GM23338 (cell line): ENCODE measurements at regions not wholly inside any gene's neighbourhood (a gene's known extent, or its start where the extent isn't known, plus 50 kb on each side); places are given as distances from the start of the nearest gene placed in this dataset.

Source experiments
- ATAC-seq: fragments of 200-7000 bp; cut with Tn5 transposase; 3 replicates; pipeline ENCODE4 v1.9.1; 2020
- DNase-seq: peaks from one replicate; pipeline ENCODE4 v3.0.0-alpha.2; 2015; ENCODE audit warnings: low spot score
- H2AFZ ChIP-seq: fragments of 200-600 bp; sonication (generic); 2 replicates; pipeline ENCODE4 v1.8.0; 2016; ENCODE audit warnings: antibody characterized with exemption, mild to moderate bottlenecking, moderate library complexity
- H3F3A ChIP-seq: fragments of 200-600 bp; sonication (generic); replicated peaks from 2 replicates; pipeline ENCODE4 v1.8.0; 2017; ENCODE audit warnings: antibody characterized with exemption, mixed run types, low read depth
- H3K27ac ChIP-seq: fragments of 200-600 bp; sonication (generic); 2 replicates; pipeline ENCODE4 v1.6.1; 2016; ENCODE audit warnings: low read depth
- H3K27me3 ChIP-seq: fragments of 200-600 bp; sonication (generic); 2 replicates; pipeline ENCODE4 v1.8.0; 2016; ENCODE audit warnings: mild to moderate bottlenecking, mixed run types, moderate library complexity; ENCODE audit not compliant: insufficient read depth
- H3K36me3 ChIP-seq: fragments of 200-600 bp; sonication (generic); 2 replicates; pipeline ENCODE4 v1.8.0; 2016; ENCODE audit warnings: mild to moderate bottlenecking; ENCODE audit not compliant: insufficient read depth
- H3K4me1 ChIP-seq: fragments of 200-600 bp; sonication (generic); 2 replicates; pipeline ENCODE4 v1.8.0; 2016; ENCODE audit warnings: mild to moderate bottlenecking, moderate library complexity; ENCODE audit not compliant: insufficient read depth
- H3K4me2 ChIP-seq: fragments of 200-600 bp; sonication (generic); 2 replicates; pipeline ENCODE4 v1.7.1; 2017; ENCODE audit warnings: mixed run types
- H3K4me3 ChIP-seq: fragments of 200-600 bp; sonication (generic); 2 replicates; pipeline ENCODE4 v1.6.1; 2016; ENCODE audit warnings: mixed run types
- H3K79me2 ChIP-seq: fragments of 200-600 bp; sonication (generic); replicated peaks from 2 replicates; pipeline ENCODE4 v1.8.0; 2017; ENCODE audit warnings: mild to moderate bottlenecking; ENCODE audit not compliant: insufficient read depth
- H3K9me2 ChIP-seq: fragments of 200-600 bp; sonication (generic); 2 replicates; pipeline ENCODE4 v1.8.0; 2017; ENCODE audit not compliant: insufficient read depth
- H4K20me1 ChIP-seq: fragments of 200-600 bp; sonication (generic); replicated peaks from 2 replicates; pipeline ENCODE4 v1.8.0; 2017; ENCODE audit warnings: mild to moderate bottlenecking; ENCODE audit not compliant: insufficient read depth
- H3K27ac Mint-ChIP-seq: 2 replicates; pipeline ENCODE4 v1.8.0; 2020; ENCODE audit warnings: inconsistent platforms, mild to moderate bottlenecking, moderate library complexity, mixed read lengths
- H3K27me3 Mint-ChIP-seq: 3 replicates; pipeline ENCODE4 v1.8.0; 2022; ENCODE audit warnings: low read depth, mild to moderate bottlenecking, moderate library complexity, mixed read lengths, inconsistent platforms; ENCODE audit not compliant: insufficient read depth, poor library complexity
- H3K36me3 Mint-ChIP-seq: 3 replicates; pipeline ENCODE4 v1.8.0; 2021; ENCODE audit warnings: low read depth, mild to moderate bottlenecking, inconsistent platforms, moderate library complexity, mixed read lengths
- H3K4me1 Mint-ChIP-seq: 3 replicates; pipeline ENCODE4 v1.8.0; 2020; ENCODE audit warnings: mild to moderate bottlenecking, inconsistent platforms, mixed read lengths
- H3K4me3 Mint-ChIP-seq: 3 replicates; pipeline ENCODE4 v1.8.0; 2021; ENCODE audit warnings: moderate library complexity, mild to moderate bottlenecking, inconsistent platforms, mixed read lengths
- H3K9me3 Mint-ChIP-seq: 3 replicates; pipeline ENCODE4 v1.8.0; 2020; ENCODE audit warnings: moderate library complexity, mild to moderate bottlenecking, inconsistent platforms, mixed read lengths
- CREB1 ChIP-seq: fragments of 250-450 bp; sonication (Bioruptor Pico); IDR thresholded peaks from 2 replicates; pipeline ENCODE4 v1.5.0; 2020; ENCODE audit warnings: low read depth, mild to moderate bottlenecking, moderate library complexity
- CTCF ChIP-seq, 2 experiments: fragments of 200-600 bp in 1 of 2; sonication (generic) in 1 of 2; conservative IDR thresholded peaks; 2 replicates each; pipeline versions ENCODE4 v1.5.1 to v1.6.1; 2016 to 2017; ENCODE audit warnings: antibody characterized with exemption in 2 of 2, low read depth in 2 of 2, mild to moderate bottlenecking in 2 of 2, moderate library complexity in 1 of 2
- EZH2 ChIP-seq: fragments of 200-600 bp; sonication (generic); IDR thresholded peaks from one replicate; pipeline ENCODE4 v1.8.0; 2017; ENCODE audit warnings: antibody characterized with exemption, mild to moderate bottlenecking, low read depth; ENCODE audit not compliant: unreplicated experiment
- EZH2phosphoT487 ChIP-seq: fragments of 200-600 bp; sonication (generic); IDR thresholded peaks from one replicate; pipeline ENCODE4 v1.8.1; 2018; ENCODE audit warnings: antibody characterized with exemption; ENCODE audit not compliant: unreplicated experiment
- JUNB ChIP-seq: IDR thresholded peaks from one replicate; pipeline ENCODE4 v1.6.1; 2016; ENCODE audit warnings: antibody characterized with exemption; ENCODE audit not compliant: unreplicated experiment
- NANOG ChIP-seq: IDR thresholded peaks from 2 replicates; pipeline ENCODE4 v1.6.1; 2016; ENCODE audit warnings: antibody characterized with exemption, borderline replicate concordance
- POLR2AphosphoS5 ChIP-seq: IDR thresholded peaks from 2 replicates; pipeline ENCODE4 v1.6.1; 2016; ENCODE audit warnings: antibody characterized with exemption, low read depth
- STAT1 ChIP-seq: IDR thresholded peaks from one replicate; pipeline ENCODE4 v1.6.1; 2016; ENCODE audit warnings: antibody characterized with exemption; ENCODE audit not compliant: unreplicated experiment
- ZNF114 ChIP-seq: fragments of 250-450 bp; sonication (Bioruptor Pico); IDR thresholded peaks from 2 replicates; pipeline ENCODE4 v1.5.0; 2020; ENCODE audit warnings: mild to moderate bottlenecking, moderate library complexity
- ZNF331 ChIP-seq: fragments of 250-450 bp; sonication (Bioruptor Pico); IDR thresholded peaks from 2 replicates; pipeline ENCODE4 v1.5.0; 2020; ENCODE audit warnings: low read depth, mild to moderate bottlenecking, moderate library complexity
- ZNF462 ChIP-seq: fragments of 250-450 bp; sonication (Bioruptor Pico); IDR thresholded peaks from 2 replicates; pipeline ENCODE4 v1.5.0; 2020; ENCODE audit warnings: mild to moderate bottlenecking, moderate library complexity
- TF ChIP-seq, protein P1 (sequence below): IDR thresholded peaks from one replicate; pipeline ENCODE4 v1.6.1; 2018; ENCODE audit warnings: antibody characterized with exemption; ENCODE audit not compliant: unreplicated experiment
- TF ChIP-seq, protein P2 (sequence below): IDR thresholded peaks from 2 replicates; pipeline ENCODE4 v1.6.1; 2016; ENCODE audit warnings: antibody characterized with exemption

DNA sequence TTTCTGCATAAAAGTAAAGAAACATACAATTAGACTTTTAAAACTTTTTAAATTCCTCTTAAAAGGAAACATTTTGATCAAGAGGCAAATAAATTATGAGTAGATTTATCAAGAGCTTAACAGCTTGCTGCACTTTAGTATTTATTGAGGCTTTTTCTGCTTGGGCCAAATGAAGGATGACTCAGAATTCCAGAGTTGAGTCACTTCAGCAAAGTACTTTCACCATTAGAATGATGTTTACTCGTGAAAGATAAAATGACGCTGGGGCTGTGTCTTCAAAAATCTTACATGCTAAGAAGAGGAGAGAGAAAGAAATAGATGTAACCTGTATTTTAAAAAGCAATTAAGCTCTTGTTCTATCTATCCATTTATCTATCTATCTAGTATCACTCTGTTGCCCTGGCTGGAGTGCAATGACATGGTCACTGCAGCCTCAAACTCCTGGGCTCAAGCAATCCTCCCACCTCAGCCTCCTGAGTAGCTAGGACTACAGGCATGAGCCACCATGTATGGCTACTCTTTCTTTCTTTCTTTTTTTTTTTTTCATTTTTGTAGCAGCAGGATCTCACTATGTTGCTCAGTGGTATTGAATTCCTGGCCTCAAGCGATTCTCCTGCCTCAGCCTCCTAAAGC, 75.3 kb upstream of the RIOK3 start:
- Histone ChIP-seq H3K4me3 (no peak overlapping the region), H3K27ac (no peak overlapping the region), H2AFZ (no peak overlapping the region), H3K4me2 (no peak overlapping the region), H4K20me1 (no peaks in the 10 kb centered on the region), H3K36me3 (no peaks in the 10 kb centered on the region), H3K79me2 (no peaks in the 10 kb centered on the region), H3K27me3 (no peaks in the 10 kb centered on the region), H3F3A (0 out of 2 replicates have a peak, but pooled peaks cover 3% of the 10 kb centered on the region), H3K9me2 (no peaks in the 10 kb centered on the region), H3K4me1 (no peaks in the 10 kb centered on the region)
- Mint-ChIP-seq H3K27me3 (no peaks in the 10 kb centered on the region), H3K4me1 (peaks cover 11% of the 10 kb centered on the region; the same call in 2 of the 3 replicates), H3K4me3 (no peak overlapping the region), H3K27ac (no peak overlapping the region), H3K9me3 (no peaks in the 10 kb centered on the region), H3K36me3 (no peaks in the 10 kb centered on the region)
- no peak for DNase-seq
- TF ChIP-seq NANOG (no peak), STAT1 (no peak), CTCF (conservative IDR thresholded peaks at IDR 0.05; ENCODE audit: low read depth in 2 of 2) (no peak), ZNF114 (CRISPR knock-in tag) (no peak), EZH2 (no peak), JUNB (no peak), ZNF462 (CRISPR knock-in tag) (no peak), POLR2AphosphoS5 (no peak), CREB1 (CRISPR knock-in tag) (no peak), ZNF331 (CRISPR knock-in tag) (no peak), EZH2phosphoT487 (no peak)
- TF ChIP-seq, protein P1, sequence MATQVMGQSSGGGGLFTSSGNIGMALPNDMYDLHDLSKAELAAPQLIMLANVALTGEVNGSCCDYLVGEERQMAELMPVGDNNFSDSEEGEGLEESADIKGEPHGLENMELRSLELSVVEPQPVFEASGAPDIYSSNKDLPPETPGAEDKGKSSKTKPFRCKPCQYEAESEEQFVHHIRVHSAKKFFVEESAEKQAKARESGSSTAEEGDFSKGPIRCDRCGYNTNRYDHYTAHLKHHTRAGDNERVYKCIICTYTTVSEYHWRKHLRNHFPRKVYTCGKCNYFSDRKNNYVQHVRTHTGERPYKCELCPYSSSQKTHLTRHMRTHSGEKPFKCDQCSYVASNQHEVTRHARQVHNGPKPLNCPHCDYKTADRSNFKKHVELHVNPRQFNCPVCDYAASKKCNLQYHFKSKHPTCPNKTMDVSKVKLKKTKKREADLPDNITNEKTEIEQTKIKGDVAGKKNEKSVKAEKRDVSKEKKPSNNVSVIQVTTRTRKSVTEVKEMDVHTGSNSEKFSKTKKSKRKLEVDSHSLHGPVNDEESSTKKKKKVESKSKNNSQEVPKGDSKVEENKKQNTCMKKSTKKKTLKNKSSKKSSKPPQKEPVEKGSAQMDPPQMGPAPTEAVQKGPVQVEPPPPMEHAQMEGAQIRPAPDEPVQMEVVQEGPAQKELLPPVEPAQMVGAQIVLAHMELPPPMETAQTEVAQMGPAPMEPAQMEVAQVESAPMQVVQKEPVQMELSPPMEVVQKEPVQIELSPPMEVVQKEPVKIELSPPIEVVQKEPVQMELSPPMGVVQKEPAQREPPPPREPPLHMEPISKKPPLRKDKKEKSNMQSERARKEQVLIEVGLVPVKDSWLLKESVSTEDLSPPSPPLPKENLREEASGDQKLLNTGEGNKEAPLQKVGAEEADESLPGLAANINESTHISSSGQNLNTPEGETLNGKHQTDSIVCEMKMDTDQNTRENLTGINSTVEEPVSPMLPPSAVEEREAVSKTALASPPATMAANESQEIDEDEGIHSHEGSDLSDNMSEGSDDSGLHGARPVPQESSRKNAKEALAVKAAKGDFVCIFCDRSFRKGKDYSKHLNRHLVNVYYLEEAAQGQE = no peak
- TF ChIP-seq, protein P2, sequence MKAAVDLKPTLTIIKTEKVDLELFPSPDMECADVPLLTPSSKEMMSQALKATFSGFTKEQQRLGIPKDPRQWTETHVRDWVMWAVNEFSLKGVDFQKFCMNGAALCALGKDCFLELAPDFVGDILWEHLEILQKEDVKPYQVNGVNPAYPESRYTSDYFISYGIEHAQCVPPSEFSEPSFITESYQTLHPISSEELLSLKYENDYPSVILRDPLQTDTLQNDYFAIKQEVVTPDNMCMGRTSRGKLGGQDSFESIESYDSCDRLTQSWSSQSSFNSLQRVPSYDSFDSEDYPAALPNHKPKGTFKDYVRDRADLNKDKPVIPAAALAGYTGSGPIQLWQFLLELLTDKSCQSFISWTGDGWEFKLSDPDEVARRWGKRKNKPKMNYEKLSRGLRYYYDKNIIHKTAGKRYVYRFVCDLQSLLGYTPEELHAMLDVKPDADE = no peak
- ATAC-seq = no peak
